HFFc6 (cell line): ENCODE measurements at regions not wholly inside any gene's neighbourhood (a gene's known extent, or its start where the extent isn't known, plus 50 kb on each side); places are given as distances from the start of the nearest gene placed in this dataset.

ENCODE experiments used
- DNase-seq: peaks from one replicate; pipeline ENCODE4 v3.0.0-alpha.2; 2018
- H3K27ac Mint-ChIP-seq: 2 replicates; pipeline ENCODE4 v1.8.0; 2020; ENCODE audit warnings: mild to moderate bottlenecking, mixed read lengths
- H3K27me3 Mint-ChIP-seq: 2 replicates; pipeline ENCODE4 v1.8.0; 2021; ENCODE audit warnings: mild to moderate bottlenecking, moderate library complexity, mixed read lengths; ENCODE audit not compliant: insufficient read depth
- H3K36me3 Mint-ChIP-seq: 2 replicates; pipeline ENCODE4 v1.8.0; 2021; ENCODE audit warnings: low read depth, mixed read lengths
- H3K4me1 Mint-ChIP-seq: 2 replicates; pipeline ENCODE4 v1.8.0; 2020; ENCODE audit warnings: low read depth, mixed read lengths
- H3K4me3 Mint-ChIP-seq: 2 replicates; pipeline ENCODE4 v1.8.0; 2020; ENCODE audit warnings: mild to moderate bottlenecking, moderate library complexity, mixed read lengths
- H3K9me3 Mint-ChIP-seq: 2 replicates; pipeline ENCODE4 v1.8.0; 2020; ENCODE audit warnings: mild to moderate bottlenecking, mixed read lengths
- CTCF ChIP-seq: fragments of 200-600 bp; sonication (generic); IDR thresholded peaks from 2 replicates; pipeline ENCODE4 v1.5.0; 2021; ENCODE audit warnings: antibody characterized with exemption, mild to moderate bottlenecking

GRCh38 chr14:45916340-45916953, 663.4 kb upstream of the MIS18BP1 start:
- no peak overlapping the region for H3K4me3 Mint-ChIP-seq
- H3K27me3 Mint-ChIP-seq: no peaks in the 10 kb centered on the region
- H3K9me3 Mint-ChIP-seq: peaks cover 39% of the 10 kb centered on the region
- no peak for TF ChIP-seq CTCF
- H3K27ac Mint-ChIP-seq: no peak overlapping the region
- no peaks in the 10 kb centered on the region for H3K36me3 Mint-ChIP-seq
- DNase-seq: no peak
- H3K4me1 Mint-ChIP-seq: no peaks in the 10 kb centered on the region

GRCh38 chr14:45907782-45908181, 654.8 kb upstream of the MIS18BP1 start:
- no peak for TF ChIP-seq CTCF
- Mint-ChIP-seq H3K9me3 (peaks cover 12% of the 10 kb centered on the region), H3K27me3 (no peaks in the 10 kb centered on the region), H3K4me1 (no peaks in the 10 kb centered on the region), H3K36me3 (no peaks in the 10 kb centered on the region), H3K4me3 (no peak overlapping the region), H3K27ac (no peak overlapping the region)
- no peak for DNase-seq

- no peaks in the 10 kb centered on the region for H3K36me3 Mint-ChIP-seq
- TF ChIP-seq CTCF: no peak
- H3K27ac Mint-ChIP-seq: no peak overlapping the region
- no peaks in the 10 kb centered on the region for H3K27me3 Mint-ChIP-seq
- H3K4me3 Mint-ChIP-seq: no peak overlapping the region
- peaks cover 12% of the 10 kb centered on the region for H3K9me3 Mint-ChIP-seq
- no peaks in the 10 kb centered on the region for H3K4me1 Mint-ChIP-seq
- DNase-seq: no peak
Measured at GRCh38 chr14:45906257-45906656, 653.3 kb upstream of the MIS18BP1 start.

GRCh38 chr14:45905672-45906071, 652.7 kb upstream of the MIS18BP1 start:
- H3K36me3 Mint-ChIP-seq: no peaks in the 10 kb centered on the region
- H3K27ac Mint-ChIP-seq: no peak overlapping the region

GRCh38 chr14:45904314-45904713, 651.3 kb upstream of the MIS18BP1 start:
- TF ChIP-seq CTCF: no peak
- Mint-ChIP-seq H3K4me1 (no peaks in the 10 kb centered on the region), H3K27ac (no peak overlapping the region), H3K9me3 (peaks cover 17% of the 10 kb centered on the region), H3K36me3 (no peaks in the 10 kb centered on the region), H3K4me3 (no peak overlapping the region), H3K27me3 (no peaks in the 10 kb centered on the region)
- no peak for DNase-seq

More at GRCh38 chr14:45905672-45906071, 652.7 kb upstream of the MIS18BP1 start:
- Mint-ChIP-seq H3K9me3 (peaks cover 12% of the 10 kb centered on the region), H3K27me3 (no peaks in the 10 kb centered on the region), H3K4me3 (no peak overlapping the region), H3K4me1 (no peaks in the 10 kb centered on the region)
- no peak for DNase-seq
- TF ChIP-seq CTCF: no peak

- TF ChIP-seq CTCF: no peak
- Mint-ChIP-seq H3K27me3 (no peaks in the 10 kb centered on the region), H3K36me3 (no peaks in the 10 kb centered on the region), H3K27ac (no peak overlapping the region), H3K4me3 (no peak overlapping the region), H3K4me1 (no peaks in the 10 kb centered on the region), H3K9me3 (peaks cover 15% of the 10 kb centered on the region)
- DNase-seq: no peak
Measured at GRCh38 chr14:45902241-45902640, 649.2 kb upstream of the MIS18BP1 start.
